ENCODE measurements at regions not wholly inside any gene's neighbourhood (a gene's known extent, or its start where the extent isn't known, plus 50 kb on each side); places are given as distances from the start of the nearest gene placed in this dataset.

- DNase-seq (ENCODE audit: low spot score), result no peak
- no peak for TF ChIP-seq CTCF (IDR thresholded peaks at IDR 0.05; ENCODE audit: unreplicated experiment)
- Mint-ChIP-seq H3K9me3 (ENCODE audit: unreplicated experiment) (no peaks in the 10 kb centered on the region), H3K4me3 (ENCODE audit: unreplicated experiment) (no peak overlapping the region), H3K4me1 (ENCODE audit: unreplicated experiment) (no peaks in the 10 kb centered on the region), H3K27me3 (ENCODE audit: unreplicated experiment) (peaks cover 2% of the 10 kb centered on the region), H3K27ac (ENCODE audit: unreplicated experiment) (no peak overlapping the region), H3K36me3 (ENCODE audit: low read depth, unreplicated experiment) (no peaks in the 10 kb centered on the region)
Observed at GRCh38 chr2:150385211-150385610, 102.3 kb downstream of the RND3 start.

- DNase-seq (ENCODE audit: low spot score), result no peak
- H3K9me3 Mint-ChIP-seq (ENCODE audit: unreplicated experiment), result no peaks in the 10 kb centered on the region
- H3K4me3 Mint-ChIP-seq (ENCODE audit: unreplicated experiment), result no peak overlapping the region
- H3K4me1 Mint-ChIP-seq (ENCODE audit: unreplicated experiment), result no peaks in the 10 kb centered on the region
- no peaks in the 10 kb centered on the region for H3K36me3 Mint-ChIP-seq (ENCODE audit: low read depth, unreplicated experiment)
- H3K27me3 Mint-ChIP-seq (ENCODE audit: unreplicated experiment), result peaks cover 2% of the 10 kb centered on the region
- no peak for TF ChIP-seq CTCF (IDR thresholded peaks at IDR 0.05; ENCODE audit: unreplicated experiment)
- no peak overlapping the region for H3K27ac Mint-ChIP-seq (ENCODE audit: unreplicated experiment)
Observed at GRCh38 chr2:150383587-150383986, 103.9 kb downstream of the RND3 start.

GRCh38 chr2:150379166-150379565, 108.3 kb downstream of the RND3 start:
- Mint-ChIP-seq H3K4me3 (ENCODE audit: unreplicated experiment) (no peak overlapping the region), H3K36me3 (ENCODE audit: low read depth, unreplicated experiment) (no peaks in the 10 kb centered on the region), H3K4me1 (ENCODE audit: unreplicated experiment) (no peaks in the 10 kb centered on the region), H3K27ac (ENCODE audit: unreplicated experiment) (no peak overlapping the region), H3K27me3 (ENCODE audit: unreplicated experiment) (no peaks in the 10 kb centered on the region), H3K9me3 (ENCODE audit: unreplicated experiment) (no peaks in the 10 kb centered on the region)
- no peak for DNase-seq (ENCODE audit: low spot score)
- TF ChIP-seq CTCF (IDR thresholded peaks at IDR 0.05; ENCODE audit: unreplicated experiment), result no peak

GRCh38 chr2:150378686-150379085, 108.8 kb downstream of the RND3 start:
- Mint-ChIP-seq H3K9me3 (ENCODE audit: unreplicated experiment) (no peaks in the 10 kb centered on the region), H3K36me3 (ENCODE audit: low read depth, unreplicated experiment) (no peaks in the 10 kb centered on the region), H3K27ac (ENCODE audit: unreplicated experiment) (no peak overlapping the region), H3K27me3 (ENCODE audit: unreplicated experiment) (no peaks in the 10 kb centered on the region), H3K4me1 (ENCODE audit: unreplicated experiment) (no peaks in the 10 kb centered on the region), H3K4me3 (ENCODE audit: unreplicated experiment) (no peak overlapping the region)
- DNase-seq (ENCODE audit: low spot score), result no peak
- no peak for TF ChIP-seq CTCF (IDR thresholded peaks at IDR 0.05; ENCODE audit: unreplicated experiment)

GRCh38 chr2:150376553-150377335, 110.7 kb downstream of the RND3 start:
- no peak for TF ChIP-seq CTCF (IDR thresholded peaks at IDR 0.05; ENCODE audit: unreplicated experiment)
- no peak overlapping the region for H3K27ac Mint-ChIP-seq (ENCODE audit: unreplicated experiment)

More at GRCh38 chr2:150376553-150377335, 110.7 kb downstream of the RND3 start:
- no peaks in the 10 kb centered on the region for H3K9me3 Mint-ChIP-seq (ENCODE audit: unreplicated experiment)
- no peaks in the 10 kb centered on the region for H3K36me3 Mint-ChIP-seq (ENCODE audit: low read depth, unreplicated experiment)
- no peaks in the 10 kb centered on the region for H3K27me3 Mint-ChIP-seq (ENCODE audit: unreplicated experiment)
- H3K4me1 Mint-ChIP-seq (ENCODE audit: unreplicated experiment), result no peaks in the 10 kb centered on the region
- no peak for DNase-seq (ENCODE audit: low spot score)
- H3K4me3 Mint-ChIP-seq (ENCODE audit: unreplicated experiment), result no peak overlapping the region
